ENCODE measurements at regions not wholly inside any gene's neighbourhood (a gene's known extent, or its start where the extent isn't known, plus 50 kb on each side); places are given as distances from the start of the nearest gene placed in this dataset.

DNA sequence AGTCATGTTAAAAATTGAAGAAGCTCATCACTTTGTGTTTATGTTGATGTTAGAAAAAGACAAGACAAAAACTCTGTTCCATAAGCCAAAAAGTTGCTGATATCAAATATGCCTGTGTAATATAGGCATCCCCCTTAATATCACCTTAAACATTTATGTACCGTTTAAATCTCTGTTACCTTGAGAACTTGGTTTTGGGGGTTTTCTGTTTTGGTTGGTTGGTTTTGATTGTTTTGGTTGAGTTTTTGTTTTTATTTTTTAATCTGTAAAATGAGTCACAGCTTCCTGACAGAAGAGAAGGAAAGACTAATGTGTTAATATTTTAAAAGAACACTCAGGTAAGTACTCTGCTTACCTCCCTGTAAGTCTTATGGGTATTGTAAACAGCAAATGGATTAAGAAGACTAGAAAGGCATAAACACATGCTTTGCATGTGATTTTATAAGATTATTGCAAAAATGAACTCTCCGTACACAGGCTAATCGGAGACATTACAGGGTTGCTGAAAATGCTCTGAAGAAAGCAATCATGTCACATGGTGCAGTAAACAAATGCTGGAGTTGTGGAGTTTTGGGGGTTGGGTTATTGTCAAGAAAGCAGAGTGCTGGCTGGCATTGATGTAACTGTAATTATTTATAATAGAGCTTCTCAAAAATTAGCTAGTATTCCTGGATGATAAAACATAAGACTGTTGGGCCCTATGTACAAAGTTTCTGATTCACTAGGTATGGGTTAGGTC lies 69.5 kb upstream of the MBNL1 start:
- intact Hi-C loops (cut with DNase I; ENCODE audit: low total_unique reads) = no loop called here
- no peak for DNase-seq (ENCODE audit: low spot score in 2 of 2)
- H3K4me3 ChIP-seq (ENCODE audit: low read depth, poor library complexity, severe bottlenecking) = no peak overlapping the region
- 72% methylated on average over 3 of the region's 3 CpGs for WGBS, 2 donors
- TF ChIP-seq, protein P1, sequence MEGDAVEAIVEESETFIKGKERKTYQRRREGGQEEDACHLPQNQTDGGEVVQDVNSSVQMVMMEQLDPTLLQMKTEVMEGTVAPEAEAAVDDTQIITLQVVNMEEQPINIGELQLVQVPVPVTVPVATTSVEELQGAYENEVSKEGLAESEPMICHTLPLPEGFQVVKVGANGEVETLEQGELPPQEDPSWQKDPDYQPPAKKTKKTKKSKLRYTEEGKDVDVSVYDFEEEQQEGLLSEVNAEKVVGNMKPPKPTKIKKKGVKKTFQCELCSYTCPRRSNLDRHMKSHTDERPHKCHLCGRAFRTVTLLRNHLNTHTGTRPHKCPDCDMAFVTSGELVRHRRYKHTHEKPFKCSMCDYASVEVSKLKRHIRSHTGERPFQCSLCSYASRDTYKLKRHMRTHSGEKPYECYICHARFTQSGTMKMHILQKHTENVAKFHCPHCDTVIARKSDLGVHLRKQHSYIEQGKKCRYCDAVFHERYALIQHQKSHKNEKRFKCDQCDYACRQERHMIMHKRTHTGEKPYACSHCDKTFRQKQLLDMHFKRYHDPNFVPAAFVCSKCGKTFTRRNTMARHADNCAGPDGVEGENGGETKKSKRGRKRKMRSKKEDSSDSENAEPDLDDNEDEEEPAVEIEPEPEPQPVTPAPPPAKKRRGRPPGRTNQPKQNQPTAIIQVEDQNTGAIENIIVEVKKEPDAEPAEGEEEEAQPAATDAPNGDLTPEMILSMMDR (IDR thresholded peaks at IDR 0.05) = no peak
- no peak for TF ChIP-seq POLR2A (IDR thresholded peaks at IDR 0.05)

DNA sequence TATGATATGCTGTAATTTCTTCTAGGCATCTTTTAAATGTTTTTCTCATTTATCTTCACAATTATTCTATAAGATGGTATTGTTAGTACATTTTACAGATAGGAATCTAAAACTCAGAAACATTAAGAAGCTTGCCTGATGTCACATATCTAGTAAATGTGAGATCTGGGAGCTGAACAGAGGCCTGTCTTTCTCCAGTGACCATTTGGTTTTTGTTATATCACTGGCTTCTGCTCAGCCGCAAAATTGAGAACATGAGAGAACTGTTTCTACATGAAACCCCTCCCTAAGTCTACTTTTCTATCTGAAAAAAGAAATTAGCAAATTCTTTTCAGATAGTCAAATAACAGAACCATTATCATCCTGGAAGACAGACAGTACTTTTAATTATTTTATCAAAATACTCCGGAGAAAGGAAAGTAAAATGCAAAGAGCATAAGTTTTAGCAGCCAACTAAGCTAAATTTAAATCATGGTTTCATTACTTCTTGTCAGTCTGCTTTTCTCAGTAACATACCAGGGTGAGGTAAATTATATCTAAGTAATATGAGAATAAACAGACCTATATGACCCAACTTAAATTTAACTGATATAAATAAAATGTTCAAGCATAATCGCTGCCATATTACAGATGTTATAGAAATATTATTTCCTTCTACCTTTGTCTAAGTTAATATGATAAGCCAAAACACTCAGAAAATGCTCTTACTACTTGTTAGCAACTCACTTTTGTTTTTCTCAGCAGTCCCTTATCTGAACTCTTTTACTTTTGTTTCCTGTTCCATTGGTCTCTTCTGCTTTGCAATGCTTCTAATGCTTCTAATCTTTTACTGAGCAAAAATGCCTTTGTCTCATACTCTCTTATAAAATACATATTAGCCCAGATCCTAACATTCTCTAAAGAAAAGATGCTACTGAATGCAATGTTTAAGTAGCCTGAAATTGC lies 68.0 kb upstream of the MBNL1 start:
- WGBS, 2 donors = 44 to 56% methylated on average over 3 of the region's 3 CpGs
- H3K4me3 ChIP-seq (ENCODE audit: low read depth, poor library complexity, severe bottlenecking) = no peak overlapping the region
- TF ChIP-seq POLR2A (IDR thresholded peaks at IDR 0.05) = no peak
- TF ChIP-seq, protein P1 (IDR thresholded peaks at IDR 0.05) = no peak
- intact Hi-C loops (cut with DNase I; ENCODE audit: low total_unique reads) = no loop called here
- no peak for DNase-seq (ENCODE audit: low spot score in 2 of 2)

DNA sequence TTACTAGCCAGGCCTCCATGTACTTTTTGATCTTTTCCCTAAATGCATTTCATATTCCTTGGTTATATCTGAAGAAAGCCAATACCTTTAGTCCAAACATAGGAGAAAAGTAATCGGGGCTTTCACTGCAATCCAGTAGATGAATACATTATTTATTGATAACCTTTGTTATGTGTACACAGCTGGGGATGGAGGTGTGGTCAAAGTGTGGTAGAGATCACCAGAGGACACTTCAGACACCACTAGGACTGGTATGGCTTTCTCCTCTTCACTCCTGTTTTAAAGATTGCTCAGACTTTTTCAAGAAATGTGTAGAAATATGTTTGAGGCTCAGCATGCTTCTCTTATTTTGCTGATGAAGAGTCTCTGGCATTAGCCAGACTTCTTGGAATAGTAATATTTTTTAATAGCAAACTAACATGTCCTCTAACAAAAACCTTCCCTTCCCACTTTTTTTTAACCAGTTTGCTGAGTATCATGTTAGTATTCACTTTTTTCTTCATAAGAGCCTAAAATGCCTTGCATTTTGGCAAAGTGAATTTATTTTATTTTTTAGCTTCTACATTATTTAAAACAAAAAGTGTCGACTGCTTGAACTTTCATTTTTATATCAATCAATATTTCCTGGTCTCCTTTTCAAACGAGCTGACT lies 65.6 kb upstream of the MBNL1 start:
- WGBS, 2 donors = 33 to 43% methylated on average over 3 of the region's 3 CpGs
- no peak for DNase-seq (ENCODE audit: low spot score in 2 of 2)
- H3K4me3 ChIP-seq (ENCODE audit: low read depth, poor library complexity, severe bottlenecking) = no peak overlapping the region
- TF ChIP-seq, protein P1 (IDR thresholded peaks at IDR 0.05) = no peak
- no peak for TF ChIP-seq POLR2A (IDR thresholded peaks at IDR 0.05)
- intact Hi-C loops (cut with DNase I; ENCODE audit: low total_unique reads) = no loop called here

DNA sequence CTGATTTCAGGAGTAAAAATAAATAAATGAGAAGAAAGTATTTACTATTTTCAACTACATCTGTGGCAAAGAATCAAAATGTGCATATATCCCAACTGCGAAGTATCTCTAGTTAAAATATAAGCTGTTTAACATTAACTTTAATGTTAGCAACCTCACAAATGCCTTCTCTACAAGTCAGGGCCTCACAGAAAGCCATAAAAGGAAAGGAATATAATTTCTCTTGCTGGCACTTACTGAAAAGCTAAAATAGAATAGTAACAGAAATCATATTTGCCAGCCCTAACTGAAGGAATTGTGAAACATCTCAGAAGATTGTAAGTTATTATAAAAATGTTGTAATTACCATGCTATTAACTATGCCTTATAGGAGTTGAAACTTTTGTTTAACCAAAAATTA lies 65.1 kb upstream of the MBNL1 start:
- WGBS, 2 donors = 39 to 50% methylated on average over 1 of the region's 1 CpG
- intact Hi-C loops (cut with DNase I; ENCODE audit: low total_unique reads) = no loop called here
- no peak overlapping the region for H3K4me3 ChIP-seq (ENCODE audit: low read depth, poor library complexity, severe bottlenecking)
- TF ChIP-seq, protein P1 (IDR thresholded peaks at IDR 0.05) = no peak
- no peak for TF ChIP-seq POLR2A (IDR thresholded peaks at IDR 0.05)
- DNase-seq (ENCODE audit: low spot score in 2 of 2) = no peak

DNA sequence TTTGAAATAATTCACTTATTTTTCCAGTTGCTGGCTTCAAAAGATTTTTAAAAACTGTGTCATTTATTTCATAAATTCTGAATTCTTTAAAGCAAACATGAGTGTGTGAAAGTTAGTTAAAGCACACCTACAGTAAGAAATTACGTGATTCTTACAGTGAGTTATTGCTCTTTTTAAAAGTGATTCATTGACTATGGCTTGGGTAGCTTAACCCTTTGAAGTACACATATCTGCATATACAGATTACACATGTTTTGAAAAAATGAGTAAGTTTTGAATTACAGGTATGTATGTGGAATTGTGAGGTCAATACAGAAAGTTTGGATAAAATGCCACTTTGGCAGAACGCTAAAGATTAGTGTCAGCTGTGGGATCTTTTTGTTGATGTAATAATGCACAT lies 64.5 kb upstream of the MBNL1 start:
- no peak for DNase-seq (ENCODE audit: low spot score in 2 of 2)
- intact Hi-C loops (cut with DNase I; ENCODE audit: low total_unique reads) = no loop called here
- 54 to 55% methylated on average over 2 of the region's 2 CpGs for WGBS, 2 donors
- no peak overlapping the region for H3K4me3 ChIP-seq (ENCODE audit: low read depth, poor library complexity, severe bottlenecking)
- no peak for TF ChIP-seq POLR2A (IDR thresholded peaks at IDR 0.05)
- TF ChIP-seq, protein P1 (IDR thresholded peaks at IDR 0.05) = no peak
